ENCODE measurements at regions not wholly inside any gene's neighbourhood (a gene's known extent, or its start where the extent isn't known, plus 50 kb on each side); places are given as distances from the start of the nearest gene placed in this dataset.

DNA sequence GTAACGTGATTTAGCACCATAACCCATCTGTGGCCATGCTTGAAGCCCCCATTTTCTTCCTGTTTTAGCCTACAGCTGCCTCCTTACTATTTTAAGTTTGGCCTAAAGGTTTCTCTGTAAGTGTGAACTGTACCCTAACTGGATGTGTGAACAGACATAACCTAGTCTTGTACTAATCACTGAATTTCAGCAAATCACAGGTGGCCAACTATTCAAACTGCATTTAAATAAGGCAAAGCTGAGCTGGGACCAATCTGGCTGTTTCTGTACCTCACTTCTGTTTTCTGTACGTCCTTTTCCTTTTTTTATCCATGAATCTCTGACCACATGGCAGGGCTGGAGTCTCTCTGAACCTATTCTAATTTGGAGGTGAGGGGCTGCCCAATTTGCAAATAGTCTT, 452.7 kb upstream of the HS6ST1 start:
- no peak for DNase-seq

DNA sequence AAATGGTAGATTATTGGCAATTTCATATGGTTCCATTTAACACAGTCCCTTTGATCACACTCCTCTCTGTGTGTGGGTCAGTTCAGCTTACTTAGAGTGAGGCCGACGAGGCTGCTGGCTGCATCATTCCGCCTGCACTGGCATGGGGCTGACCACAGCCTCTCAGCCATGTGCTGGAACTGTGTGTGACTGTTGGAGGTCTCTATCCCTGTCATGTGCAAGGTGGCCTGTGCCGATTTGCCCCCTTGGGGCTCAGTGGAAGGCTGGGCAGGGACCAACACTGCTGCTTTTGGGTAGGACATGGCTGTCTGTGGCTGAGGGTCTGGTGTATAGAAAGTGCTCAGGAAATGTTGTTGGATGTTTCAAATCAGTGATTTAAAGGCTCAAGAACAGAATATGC, 454.0 kb upstream of the HS6ST1 start:
- DNase-seq: no peak

GRCh38 chr2:128773641-128774319, 455.1 kb upstream of the HS6ST1 start:
- DNase-seq: no peak

- DNase-seq: no peak
Observed at GRCh38 chr2:128774320-128775216, 455.9 kb upstream of the HS6ST1 start.

DNA sequence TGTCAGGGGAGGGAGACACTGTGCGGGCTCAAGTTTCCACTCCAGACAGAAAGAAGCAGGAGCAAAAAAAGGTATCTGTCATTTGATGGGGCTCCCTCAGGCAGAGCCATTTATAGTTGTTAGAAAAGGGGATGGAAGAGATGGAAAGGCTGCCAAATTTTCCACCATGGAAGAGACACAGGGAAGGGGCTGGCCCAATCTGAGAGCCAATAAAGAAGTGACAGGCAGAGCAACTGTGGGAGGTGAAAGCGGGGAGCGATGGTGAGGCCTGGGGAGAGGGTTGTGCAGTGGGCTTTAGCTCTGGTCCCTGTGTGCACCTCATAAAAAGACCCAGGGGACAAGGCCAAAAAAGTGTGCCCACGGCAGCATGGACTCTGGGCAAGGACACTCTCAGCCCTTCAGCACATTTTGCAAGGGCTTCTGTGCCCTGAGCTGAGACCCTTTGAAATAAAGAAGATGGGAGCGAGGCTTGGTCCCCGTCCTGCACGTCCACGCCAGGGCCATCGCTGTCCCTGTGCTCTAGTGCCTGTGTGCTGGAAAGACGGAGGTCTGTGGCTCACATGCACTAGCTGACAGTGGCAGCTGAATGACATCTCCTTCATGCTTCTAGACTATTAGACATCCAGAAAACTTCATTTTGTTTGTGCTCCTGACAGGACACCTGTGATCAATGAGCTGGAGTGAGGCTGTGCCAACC, 456.7 kb upstream of the HS6ST1 start:
- DNase-seq: no peak

GRCh38 chr2:128775914-128776285, 457.2 kb upstream of the HS6ST1 start:
- no peak for DNase-seq

- no peak for DNase-seq
Observed at GRCh38 chr2:128776461-128777195, 458.0 kb upstream of the HS6ST1 start.

- DNase-seq: no peak
Observed at GRCh38 chr2:128777196-128778035, 458.7 kb upstream of the HS6ST1 start.

DNA sequence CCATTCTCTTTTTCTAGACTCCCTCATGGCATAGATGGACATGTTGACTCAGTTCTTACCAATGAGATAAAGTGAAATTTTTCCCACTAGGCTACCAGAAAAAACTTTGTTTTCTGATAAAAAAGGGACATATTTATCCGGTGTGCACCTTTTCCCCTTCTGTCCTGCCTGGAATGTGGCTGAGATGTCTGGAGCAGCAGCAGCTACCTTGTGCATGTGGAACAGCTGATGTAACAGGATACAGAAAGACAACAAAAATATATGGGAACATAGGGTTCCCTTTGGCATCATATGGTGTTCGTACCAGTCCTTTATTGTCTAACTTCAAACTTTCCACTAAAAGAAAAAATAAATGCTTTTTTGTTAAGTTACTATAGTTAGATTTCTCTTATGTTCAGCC, 460.2 kb upstream of the HS6ST1 start:
- DNase-seq: no peak

DNA sequence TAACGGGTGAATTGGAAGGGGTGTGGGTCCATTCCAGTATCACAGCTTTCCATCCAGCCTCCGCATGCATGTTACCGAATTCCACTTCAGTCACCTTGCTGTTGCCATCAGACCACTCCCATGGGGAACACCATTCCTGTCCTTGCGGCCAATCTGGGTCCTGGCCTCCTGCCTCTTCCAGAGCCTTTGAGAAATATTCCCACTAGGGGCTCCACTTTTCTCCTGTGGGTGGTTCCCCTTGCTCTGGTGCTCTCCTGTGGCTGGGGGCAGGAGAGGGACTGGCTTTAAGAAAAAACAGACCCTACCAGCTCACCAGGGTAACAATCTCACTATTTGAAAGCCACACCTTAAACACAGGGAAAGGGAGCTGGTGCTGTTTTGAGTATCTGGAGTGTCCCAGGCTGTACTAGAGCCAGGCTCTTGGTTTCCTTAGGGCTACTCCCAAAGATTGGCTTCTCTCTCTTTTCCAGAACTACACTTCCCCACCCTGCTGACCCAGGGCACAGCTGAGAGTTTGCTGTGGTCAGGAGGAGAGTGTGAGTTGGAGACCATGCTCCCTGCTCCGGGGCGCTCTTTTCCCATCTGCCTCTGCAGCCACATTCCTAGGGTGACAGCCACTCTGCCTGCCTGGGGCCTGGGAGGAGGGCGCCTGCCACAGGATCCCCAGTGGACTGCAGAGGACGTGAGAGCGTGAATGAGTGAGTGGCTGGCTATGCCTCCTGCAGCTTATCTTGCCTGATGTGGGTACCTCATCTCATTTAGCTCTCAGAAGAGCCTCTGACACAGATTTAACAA, 460.8 kb upstream of the HS6ST1 start:
- no peak for DNase-seq

- DNase-seq: no peak
Observed at GRCh38 chr2:128780434-128781080, 461.9 kb upstream of the HS6ST1 start.

DNA sequence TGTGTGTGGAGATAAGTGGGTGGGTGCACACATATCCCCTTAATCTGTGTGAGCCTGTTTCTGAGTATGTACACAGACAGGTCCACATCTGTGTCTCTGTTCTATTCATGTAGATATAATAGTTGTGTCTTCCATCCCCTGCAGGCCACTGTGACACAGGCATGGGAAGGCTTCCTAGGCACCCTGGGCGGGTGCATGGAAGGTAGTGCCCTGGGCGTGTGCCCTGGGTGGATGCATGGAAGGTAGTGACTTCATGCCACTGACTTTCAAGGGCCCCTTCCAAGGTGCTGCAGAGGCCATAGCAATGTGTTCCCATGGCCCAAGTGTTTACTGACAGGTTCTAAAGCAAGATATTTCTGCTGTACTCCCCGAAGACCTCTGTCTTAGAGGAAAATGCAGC, 462.5 kb upstream of the HS6ST1 start:
- no peak for DNase-seq

- DNase-seq: no peak
Observed at GRCh38 chr2:128781585-128782385, 463.1 kb upstream of the HS6ST1 start.

DNA sequence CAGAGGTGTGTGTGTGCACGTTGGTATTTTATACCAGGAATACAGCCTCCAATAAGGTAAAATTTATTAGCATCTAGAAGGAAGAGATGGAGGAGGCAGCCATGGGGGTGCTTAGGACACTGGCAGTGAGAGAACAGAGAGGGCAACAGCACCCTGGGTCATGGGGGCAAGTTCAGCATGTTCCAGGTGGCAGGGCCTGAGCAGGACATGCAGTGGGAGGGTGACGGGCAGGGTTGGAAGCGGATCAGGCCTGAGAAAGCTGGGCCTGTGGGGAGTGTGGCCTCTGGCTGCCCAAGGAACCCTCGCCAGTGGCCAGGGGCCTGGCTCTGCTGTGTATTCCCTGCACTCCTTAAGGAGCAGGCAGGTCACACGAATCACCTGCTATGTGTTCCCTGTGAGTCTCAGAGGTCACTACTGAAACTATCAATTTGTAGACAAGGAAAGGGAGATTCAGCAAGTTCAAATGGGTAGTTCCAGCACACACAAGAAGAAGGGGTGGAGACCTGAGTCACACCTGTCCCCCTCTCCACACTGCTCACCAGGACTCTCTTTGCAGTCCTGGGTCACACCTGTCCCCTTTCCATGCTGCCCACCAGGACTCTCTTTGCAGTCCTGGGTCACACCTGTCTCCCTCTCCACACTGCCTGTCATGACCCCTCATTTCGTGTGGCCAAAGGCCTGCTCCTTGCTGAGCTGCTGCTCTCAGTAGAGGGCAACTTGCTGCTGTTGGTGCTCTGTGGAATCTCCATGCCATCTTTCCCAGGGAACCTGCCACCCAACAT, 463.9 kb upstream of the HS6ST1 start:
- no peak for DNase-seq

DNA sequence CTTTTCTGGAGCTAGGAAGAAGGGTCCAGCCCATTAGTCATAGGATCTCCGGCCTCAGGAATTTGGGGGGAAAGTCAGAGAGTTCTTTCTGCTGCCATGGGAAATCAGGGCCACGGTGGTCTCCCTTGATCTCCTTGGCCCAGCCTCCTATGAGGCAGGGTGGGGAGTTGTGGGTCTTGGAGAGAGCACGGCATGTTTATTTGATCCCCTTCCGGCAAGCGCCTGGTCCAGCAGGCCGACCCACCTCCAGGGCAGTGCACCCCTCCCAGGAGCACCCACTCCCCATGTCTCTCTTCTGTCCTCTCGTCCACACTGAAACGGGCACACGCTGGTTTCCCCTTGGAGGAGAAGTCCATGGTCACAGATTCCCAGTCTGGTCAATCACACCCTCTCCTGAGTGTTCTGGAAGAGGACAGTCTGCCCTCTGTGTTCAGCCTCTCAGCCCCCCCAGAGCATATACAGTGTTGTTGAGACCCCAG, 464.6 kb upstream of the HS6ST1 start:
- no peak for DNase-seq

- DNase-seq: peak; percentile 11
Observed at GRCh38 chr2:128783896-128784295, 465.2 kb upstream of the HS6ST1 start.

GRCh38 chr2:128784626-128785306, 466.1 kb upstream of the HS6ST1 start:
- DNase-seq: no peak

- DNase-seq: no peak
Observed at GRCh38 chr2:128786316-128786715, 467.6 kb upstream of the HS6ST1 start.
